ENCODE measurements at regions not wholly inside any gene's neighbourhood (a gene's known extent, or its start where the extent isn't known, plus 50 kb on each side); places are given as distances from the start of the nearest gene placed in this dataset.

GRCh38 chr1:57910305-57910704, 486.4 kb upstream of the DAB1 start:
- no peak for TF ChIP-seq CTCF (IDR thresholded peaks at IDR 0.05; ENCODE audit: low read length, missing control alignments)
- no peak overlapping the region for H3K4me3 ChIP-seq (replicated peaks; ENCODE audit: low read depth, low read length)
- no peak for DNase-seq (ENCODE audit: low read depth)

GRCh38 chr1:57908147-57908890, 484.5 kb upstream of the DAB1 start:
- no peak for TF ChIP-seq CTCF (IDR thresholded peaks at IDR 0.05; ENCODE audit: low read length, missing control alignments)
- H3K4me3 ChIP-seq (replicated peaks; ENCODE audit: low read depth, low read length), result no peak overlapping the region
- no peak for DNase-seq (ENCODE audit: low read depth)

DNA sequence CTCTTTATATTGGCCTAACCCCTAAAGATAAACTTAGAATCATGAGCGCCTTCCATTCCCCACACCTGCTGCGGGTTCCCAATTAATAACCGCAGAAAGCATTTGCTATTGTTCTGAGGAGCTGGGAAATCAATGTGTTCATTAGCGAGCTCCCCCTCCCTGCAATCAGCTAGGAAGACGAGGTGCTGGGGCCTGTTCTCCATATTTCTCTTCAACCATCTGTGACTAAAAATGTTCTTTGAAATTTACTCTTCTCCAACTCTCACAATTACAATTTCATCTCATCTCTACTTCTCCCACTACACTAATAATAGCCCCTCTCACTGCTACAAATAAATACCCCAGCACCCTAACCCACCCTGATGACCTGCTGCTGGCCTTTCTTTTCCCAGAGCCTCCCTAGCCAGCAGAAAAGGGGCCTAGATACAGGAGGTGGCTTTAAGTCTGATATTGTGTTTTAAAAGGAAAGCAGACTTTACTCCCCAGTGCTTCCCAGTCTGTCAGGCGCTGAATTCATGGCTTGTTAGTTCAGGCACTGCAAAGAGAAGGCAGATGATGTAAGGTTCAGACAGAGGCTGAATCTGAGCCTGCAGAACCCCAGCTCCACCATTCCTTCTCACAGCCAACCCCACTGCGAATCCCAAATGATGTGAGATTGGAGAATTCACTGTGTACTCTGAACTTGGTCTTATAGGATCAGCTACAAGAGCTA, 477.5 kb upstream of the DAB1 start:
- no peak overlapping the region for H3K4me3 ChIP-seq (replicated peaks; ENCODE audit: low read depth, low read length)
- no peak for TF ChIP-seq CTCF (IDR thresholded peaks at IDR 0.05; ENCODE audit: low read length, missing control alignments)
- no peak for DNase-seq (ENCODE audit: low read depth)

DNA sequence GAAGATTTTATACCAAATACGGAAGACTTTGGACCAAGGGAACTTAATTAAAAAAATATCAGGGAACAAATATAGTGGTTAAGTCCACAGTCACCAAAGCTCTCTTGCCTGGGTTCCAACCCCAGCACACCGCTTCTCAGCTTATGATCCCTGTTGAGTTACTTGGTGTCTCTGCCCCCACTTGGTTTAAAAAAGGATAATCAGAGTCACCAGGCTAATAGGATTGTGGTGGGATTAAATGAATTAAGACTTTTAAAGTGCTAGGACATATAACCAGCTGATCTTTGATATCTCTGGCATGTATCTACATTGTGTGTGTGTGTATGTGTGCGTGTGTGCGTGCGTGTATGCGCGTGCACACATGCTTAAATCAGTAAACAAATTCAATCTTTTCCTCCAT, 474.7 kb upstream of the DAB1 start:
- no peak overlapping the region for H3K4me3 ChIP-seq (replicated peaks; ENCODE audit: low read depth, low read length)
- TF ChIP-seq CTCF (IDR thresholded peaks at IDR 0.05; ENCODE audit: low read length, missing control alignments), result no peak
- DNase-seq (ENCODE audit: low read depth), result no peak

GRCh38 chr1:57897581-57897980, 473.7 kb upstream of the DAB1 start:
- DNase-seq (ENCODE audit: low read depth), result no peak
- TF ChIP-seq CTCF (IDR thresholded peaks at IDR 0.05; ENCODE audit: low read length, missing control alignments), result no peak
- no peak overlapping the region for H3K4me3 ChIP-seq (replicated peaks; ENCODE audit: low read depth, low read length)

GRCh38 chr1:57894315-57894714, 470.5 kb upstream of the DAB1 start:
- no peak for TF ChIP-seq CTCF (IDR thresholded peaks at IDR 0.05; ENCODE audit: low read length, missing control alignments)
- DNase-seq (ENCODE audit: low read depth), result no peak
- H3K4me3 ChIP-seq (replicated peaks; ENCODE audit: low read depth, low read length), result no peak overlapping the region
